ENCODE measurements at regions not wholly inside any gene's neighbourhood (a gene's known extent, or its start where the extent isn't known, plus 50 kb on each side); places are given as distances from the start of the nearest gene placed in this dataset.

DNA sequence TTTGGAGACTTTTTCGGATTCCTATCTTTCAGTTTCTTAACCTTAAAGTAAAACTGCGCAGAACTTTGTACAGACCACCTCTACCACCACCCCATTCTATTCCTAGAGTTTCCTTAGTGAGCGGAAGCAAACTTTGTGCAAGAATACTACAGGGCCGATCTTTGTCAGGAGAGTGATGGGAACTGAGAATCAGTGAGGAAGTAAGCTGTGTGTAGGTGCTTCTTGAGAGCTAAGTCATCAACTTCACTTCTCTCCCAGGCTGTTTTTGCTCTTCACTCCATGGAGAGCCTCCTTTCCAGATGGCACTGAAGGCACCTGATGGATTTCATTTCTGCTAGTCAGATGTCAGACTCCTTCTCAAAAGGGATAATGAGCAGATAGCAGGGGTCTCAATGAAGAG lies 127.3 kb downstream of the SPATA31D1 start:
- Mint-ChIP-seq H3K36me3 (ENCODE audit: low read depth) (no peaks in the 10 kb centered on the region), H3K4me1 (peaks cover 15% of the 10 kb centered on the region), H3K4me3 (no peak overlapping the region), H3K9me3 (peaks cover 3% of the 10 kb centered on the region), H3K27me3 (ENCODE audit: low read depth) (no peaks in the 10 kb centered on the region), H3K27ac (ENCODE audit: unreplicated experiment) (no peak overlapping the region)
- TF ChIP-seq, protein P1, sequence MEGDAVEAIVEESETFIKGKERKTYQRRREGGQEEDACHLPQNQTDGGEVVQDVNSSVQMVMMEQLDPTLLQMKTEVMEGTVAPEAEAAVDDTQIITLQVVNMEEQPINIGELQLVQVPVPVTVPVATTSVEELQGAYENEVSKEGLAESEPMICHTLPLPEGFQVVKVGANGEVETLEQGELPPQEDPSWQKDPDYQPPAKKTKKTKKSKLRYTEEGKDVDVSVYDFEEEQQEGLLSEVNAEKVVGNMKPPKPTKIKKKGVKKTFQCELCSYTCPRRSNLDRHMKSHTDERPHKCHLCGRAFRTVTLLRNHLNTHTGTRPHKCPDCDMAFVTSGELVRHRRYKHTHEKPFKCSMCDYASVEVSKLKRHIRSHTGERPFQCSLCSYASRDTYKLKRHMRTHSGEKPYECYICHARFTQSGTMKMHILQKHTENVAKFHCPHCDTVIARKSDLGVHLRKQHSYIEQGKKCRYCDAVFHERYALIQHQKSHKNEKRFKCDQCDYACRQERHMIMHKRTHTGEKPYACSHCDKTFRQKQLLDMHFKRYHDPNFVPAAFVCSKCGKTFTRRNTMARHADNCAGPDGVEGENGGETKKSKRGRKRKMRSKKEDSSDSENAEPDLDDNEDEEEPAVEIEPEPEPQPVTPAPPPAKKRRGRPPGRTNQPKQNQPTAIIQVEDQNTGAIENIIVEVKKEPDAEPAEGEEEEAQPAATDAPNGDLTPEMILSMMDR (conservative IDR thresholded peaks at IDR 0.05) = no peak
- no peak for DNase-seq (ENCODE audit: low read depth, low spot score)

DNA sequence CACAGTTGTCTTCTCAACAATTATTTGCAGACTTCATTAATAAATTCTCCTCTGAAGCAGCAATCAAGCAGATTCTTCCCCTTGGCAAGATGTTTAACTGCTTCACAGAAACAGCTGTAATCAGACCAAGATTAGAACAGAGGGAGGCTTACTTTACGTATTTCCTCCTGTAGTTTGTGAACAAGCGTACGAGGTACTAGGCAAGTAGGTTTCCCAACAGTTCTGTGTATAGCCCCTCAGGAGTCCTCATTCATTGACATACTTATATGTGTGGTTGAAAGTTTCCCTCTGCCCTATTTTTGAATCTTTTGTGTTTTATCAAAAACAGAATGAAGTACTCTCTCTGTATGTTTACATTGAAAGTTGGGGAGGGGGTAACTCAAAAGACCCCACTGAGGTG lies 128.0 kb downstream of the SPATA31D1 start:
- TF ChIP-seq, protein P1 (conservative IDR thresholded peaks at IDR 0.05) = no peak
- Mint-ChIP-seq H3K4me1 (peaks cover 15% of the 10 kb centered on the region), H3K27ac (ENCODE audit: unreplicated experiment) (no peak overlapping the region)

DNA sequence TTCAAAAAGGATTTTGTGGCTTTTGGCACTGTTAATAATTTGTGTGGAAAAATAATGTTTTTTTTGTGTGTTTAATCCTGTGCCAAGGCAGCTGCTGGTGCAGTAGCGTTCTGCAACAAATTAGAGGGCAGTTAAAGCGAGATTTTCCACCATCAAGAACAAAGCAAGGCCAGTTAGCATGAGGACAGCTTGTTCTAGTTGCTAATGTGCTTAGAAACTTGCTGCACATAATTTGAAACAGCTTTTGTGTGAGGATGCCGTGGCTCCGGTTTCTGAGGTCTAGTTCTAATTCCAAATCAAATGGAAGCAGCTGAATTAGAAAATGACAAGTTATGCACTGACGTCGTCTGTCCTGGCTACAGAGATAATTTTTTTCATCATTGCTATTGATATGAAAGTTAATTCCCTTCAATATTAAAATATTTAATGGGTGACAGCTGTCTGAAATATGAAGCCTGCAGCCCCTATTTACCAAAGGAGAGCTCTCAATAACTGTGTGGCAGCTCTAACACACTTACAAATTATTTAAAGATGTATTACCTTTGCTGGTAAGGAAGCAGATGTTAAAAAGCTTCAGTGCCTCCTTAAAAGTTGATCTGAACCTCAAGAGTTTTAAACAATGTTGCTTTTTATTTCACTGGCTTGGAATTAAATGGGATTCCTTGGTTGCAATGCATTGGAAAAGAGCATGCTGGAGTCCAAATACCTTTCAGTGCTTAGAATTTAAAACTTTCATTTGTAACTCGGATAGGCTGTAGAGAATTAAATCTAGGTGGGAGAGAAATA lies 128.6 kb downstream of the SPATA31D1 start:
- Mint-ChIP-seq H3K4me1 (peaks cover 15% of the 10 kb centered on the region), H3K4me3 (no peak overlapping the region), H3K27me3 (ENCODE audit: low read depth) (no peaks in the 10 kb centered on the region), H3K9me3 (no peaks in the 10 kb centered on the region), H3K36me3 (ENCODE audit: low read depth) (no peaks in the 10 kb centered on the region), H3K27ac (ENCODE audit: unreplicated experiment) (no peak overlapping the region)
- TF ChIP-seq, protein P1 (conservative IDR thresholded peaks at IDR 0.05) = no peak
- DNase-seq (ENCODE audit: low read depth, low spot score) = no peak

More for the DNA sequence above, 128.0 kb downstream of the SPATA31D1 start:
- no peak overlapping the region for H3K4me3 Mint-ChIP-seq
- no peak for DNase-seq (ENCODE audit: low read depth, low spot score)
- no peaks in the 10 kb centered on the region for H3K9me3 Mint-ChIP-seq
- no peaks in the 10 kb centered on the region for H3K36me3 Mint-ChIP-seq (ENCODE audit: low read depth)
- H3K27me3 Mint-ChIP-seq (ENCODE audit: low read depth) = no peaks in the 10 kb centered on the region

DNA sequence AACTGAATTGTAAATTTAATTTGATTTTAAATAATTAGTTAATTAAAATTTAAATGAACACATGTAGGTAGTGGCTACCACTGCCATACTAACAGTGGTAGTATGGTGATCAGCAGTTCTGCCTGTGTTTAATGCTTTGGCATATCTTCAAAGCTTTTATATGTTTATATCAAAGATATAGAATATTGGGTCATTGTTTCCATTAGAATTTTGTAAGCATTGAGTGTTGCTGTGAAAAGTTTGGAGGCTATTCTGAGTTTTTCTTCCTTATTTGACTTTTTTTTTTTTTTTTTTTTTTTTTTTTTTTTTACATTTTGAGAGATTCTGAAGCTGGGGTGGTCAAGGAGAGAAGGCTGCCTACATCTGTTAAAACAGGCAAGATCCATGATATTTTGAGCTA lies 134.2 kb downstream of the SPATA31D1 start:
- Mint-ChIP-seq H3K4me3 (no peak overlapping the region), H3K36me3 (ENCODE audit: low read depth) (no peaks in the 10 kb centered on the region), H3K4me1 (peaks cover 8% of the 10 kb centered on the region), H3K27ac (ENCODE audit: unreplicated experiment) (no peak overlapping the region), H3K27me3 (ENCODE audit: low read depth) (no peaks in the 10 kb centered on the region), H3K9me3 (no peaks in the 10 kb centered on the region)
- TF ChIP-seq, protein P1 (conservative IDR thresholded peaks at IDR 0.05) = no peak
- DNase-seq (ENCODE audit: low read depth, low spot score) = no peak

DNA sequence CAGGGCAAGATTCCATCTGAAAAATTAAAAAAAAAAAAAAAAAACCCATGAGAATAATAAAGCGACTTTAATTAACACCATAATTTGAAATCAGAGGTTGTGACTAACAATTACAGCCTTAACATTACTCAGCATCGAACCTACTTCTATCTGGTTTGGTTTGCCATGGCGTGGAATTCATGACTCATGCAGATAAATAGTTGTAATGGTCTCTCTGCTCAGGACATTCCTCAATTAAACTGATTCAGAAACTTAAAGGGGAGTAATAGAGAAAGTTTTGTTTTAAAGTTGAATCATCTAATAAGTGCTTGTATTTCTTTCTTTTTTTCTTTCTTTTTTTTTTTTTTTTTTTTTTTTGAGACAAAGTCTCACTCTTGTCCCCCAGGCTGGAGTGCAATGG lies 135.5 kb downstream of the SPATA31D1 start:
- Mint-ChIP-seq H3K27ac (ENCODE audit: unreplicated experiment) (no peak overlapping the region), H3K36me3 (ENCODE audit: low read depth) (no peaks in the 10 kb centered on the region), H3K4me1 (peaks cover 18% of the 10 kb centered on the region), H3K9me3 (no peaks in the 10 kb centered on the region), H3K27me3 (ENCODE audit: low read depth) (no peaks in the 10 kb centered on the region), H3K4me3 (no peak overlapping the region)
- TF ChIP-seq, protein P1 (conservative IDR thresholded peaks at IDR 0.05) = no peak
- no peak for DNase-seq (ENCODE audit: low read depth, low spot score)

Measured in neural crest cell (in vitro differentiated cells).